ENCODE measurements at regions not wholly inside any gene's neighbourhood (a gene's known extent, or its start where the extent isn't known, plus 50 kb on each side); places are given as distances from the start of the nearest gene placed in this dataset.

DNA sequence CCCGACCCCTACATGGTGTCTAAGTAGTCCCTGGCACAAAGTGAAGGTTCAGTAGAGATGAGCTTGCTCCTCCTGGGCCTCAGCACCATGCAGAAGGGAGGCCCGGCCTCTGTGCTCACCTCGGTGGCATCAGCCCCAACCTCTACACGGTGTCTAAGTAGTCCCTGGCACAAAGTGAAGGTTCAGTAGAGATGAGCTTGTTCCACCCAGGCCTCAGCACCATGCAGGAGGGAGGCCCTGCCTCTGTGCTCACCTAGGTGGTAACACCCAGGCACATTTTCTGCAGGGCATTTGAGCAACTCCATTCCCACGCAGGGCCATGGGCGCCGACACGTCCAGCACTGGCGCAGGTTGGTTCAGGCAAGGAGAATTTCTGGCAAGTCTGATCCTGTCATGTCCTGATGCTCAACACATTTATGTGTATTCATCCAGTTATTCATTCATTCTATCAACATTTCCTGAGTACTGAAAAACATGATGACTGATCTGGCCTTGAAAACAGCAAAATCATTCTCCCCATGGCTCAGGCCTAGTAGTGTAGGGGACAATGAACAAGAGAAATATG lies 408.2 kb upstream of the MYT1L start:
- TF ChIP-seq, protein P1, sequence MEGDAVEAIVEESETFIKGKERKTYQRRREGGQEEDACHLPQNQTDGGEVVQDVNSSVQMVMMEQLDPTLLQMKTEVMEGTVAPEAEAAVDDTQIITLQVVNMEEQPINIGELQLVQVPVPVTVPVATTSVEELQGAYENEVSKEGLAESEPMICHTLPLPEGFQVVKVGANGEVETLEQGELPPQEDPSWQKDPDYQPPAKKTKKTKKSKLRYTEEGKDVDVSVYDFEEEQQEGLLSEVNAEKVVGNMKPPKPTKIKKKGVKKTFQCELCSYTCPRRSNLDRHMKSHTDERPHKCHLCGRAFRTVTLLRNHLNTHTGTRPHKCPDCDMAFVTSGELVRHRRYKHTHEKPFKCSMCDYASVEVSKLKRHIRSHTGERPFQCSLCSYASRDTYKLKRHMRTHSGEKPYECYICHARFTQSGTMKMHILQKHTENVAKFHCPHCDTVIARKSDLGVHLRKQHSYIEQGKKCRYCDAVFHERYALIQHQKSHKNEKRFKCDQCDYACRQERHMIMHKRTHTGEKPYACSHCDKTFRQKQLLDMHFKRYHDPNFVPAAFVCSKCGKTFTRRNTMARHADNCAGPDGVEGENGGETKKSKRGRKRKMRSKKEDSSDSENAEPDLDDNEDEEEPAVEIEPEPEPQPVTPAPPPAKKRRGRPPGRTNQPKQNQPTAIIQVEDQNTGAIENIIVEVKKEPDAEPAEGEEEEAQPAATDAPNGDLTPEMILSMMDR (IDR thresholded peaks at IDR 0.05 in 8 of 11, conservative IDR thresholded peaks at IDR 0.05 in 3 of 11) = no peak
- TF ChIP-seq POLR2A (IDR thresholded peaks at IDR 0.05) = no peak

All from spleen (tissue), 7 donors.